Kidney (tissue), 13 donors: ENCODE measurements at regions not wholly inside any gene's neighbourhood (a gene's known extent, or its start where the extent isn't known, plus 50 kb on each side); places are given as distances from the start of the nearest gene placed in this dataset.
A peak's percentile ranks its signal among the peaks of the same experiment; 100 is the strongest.

Source experiments
- DNase-seq, 5 donors: peaks; one replicate each; pipeline ENCODE4 v3.0.0-alpha.2; 2013 to 2020
- FAIRE-seq: peaks from 2 replicates; lab custom pipeline; 2012; peaks lifted over from hg19 to GRCh38; lab: Jason Lieb, UNC
- H3K27ac ChIP-seq, 2 donors: one replicate each; pipeline ENCODE4 v1.7.0; 2013; ENCODE audit warnings: low read depth in 2 of 2, low read length in 2 of 2, inconsistent platforms in 1 of 2
- H3K27me3 ChIP-seq: one replicate; pipeline ENCODE4 v1.7.1; 2013; ENCODE audit warnings: low read length, inconsistent platforms; ENCODE audit not compliant: control insufficient read depth, insufficient read depth
- H3K36me3 ChIP-seq, 3 donors: one replicate each; pipeline versions ENCODE4 v1.7.0 to v1.7.1; 2013; ENCODE audit warnings: low read length in 3 of 3, control low read depth in 1 of 3, inconsistent platforms in 1 of 3; ENCODE audit not compliant: insufficient read depth in 3 of 3, control insufficient read depth in 2 of 3
- H3K4me1 ChIP-seq, 3 donors: one replicate each; pipeline versions ENCODE4 v1.7.0 to v1.7.1; 2013; ENCODE audit warnings: low read length in 3 of 3, inconsistent platforms in 1 of 3, low read depth in 1 of 3; ENCODE audit not compliant: control insufficient read depth in 2 of 3, insufficient read depth in 2 of 3
- H3K4me3 ChIP-seq, 3 donors: one replicate each; pipeline versions ENCODE4 v1.7.0 to v1.8.1; 2013; ENCODE audit warnings: low read length in 3 of 3, control low read depth in 1 of 3, inconsistent platforms in 1 of 3
- H3K9ac ChIP-seq, 3 donors: one replicate each; pipeline versions ENCODE4 v1.7.0 to v1.7.1; 2013; ENCODE audit warnings: low read length in 3 of 3, control low read depth in 1 of 3, inconsistent platforms in 1 of 3
- H3K9me3 ChIP-seq, 3 donors: one replicate each; pipeline versions ENCODE4 v1.7.0 to v1.7.1; 2013; ENCODE audit warnings: low read length in 3 of 3, control low read depth in 1 of 3, inconsistent platforms in 1 of 3; ENCODE audit not compliant: control insufficient read depth in 2 of 3, insufficient read depth in 1 of 3
- CTCF ChIP-seq: IDR thresholded peaks from 3 replicates; pipeline ENCODE4 v1.5.1; 2012; ENCODE audit warnings: mild to moderate bottlenecking, moderate library complexity, borderline replicate concordance; ENCODE audit not compliant: insufficient read depth; ENCODE audit errors: extremely low read depth
- intact Hi-C: fragments of 100-400 bp; cut with DNase I; formaldehyde crosslinking; loops from one replicate; pipeline ENCODE4 v1.11.1; 2022
- donor health status: control.
- donor health status: control.
- donor health status: control.
- donor health status: control.
- donor health status: control.
- donor health status: DM: yes; HTN: yes; CAD: no.
- donor health status: Normal renal cell carcinoma (clear cell type).

DNA sequence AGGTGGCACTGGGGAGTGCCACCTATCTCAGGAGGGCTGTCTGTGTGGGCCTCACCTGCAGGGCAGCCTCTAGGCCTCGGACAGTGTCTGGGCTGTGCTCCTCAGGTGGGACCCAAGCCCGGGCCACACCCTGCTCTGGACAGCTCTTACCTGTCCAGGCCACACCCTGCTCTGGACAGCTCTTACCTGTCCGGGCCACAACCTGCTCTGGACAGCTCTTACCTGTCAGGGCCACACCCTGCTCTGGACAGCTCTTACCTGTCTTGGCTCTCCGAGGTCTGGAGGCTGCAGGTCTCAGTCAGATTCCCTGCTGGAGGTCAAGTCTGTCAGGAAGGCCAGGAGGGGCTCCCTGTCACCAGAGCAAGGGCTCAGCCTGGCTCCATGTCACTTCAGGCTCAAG is 80.6 kb downstream of the LINGO1 start:
- no peak for FAIRE-seq
- H3K4me1 ChIP-seq = no peaks in the 10 kb centered on the region
- H3K27me3 ChIP-seq = no peaks in the 10 kb centered on the region
- H3K4me3 ChIP-seq = no peak overlapping the region
- H3K27ac ChIP-seq = no peak overlapping the region
- H3K9me3 ChIP-seq = no peaks in the 10 kb centered on the region
- no peak overlapping the region for H3K9ac ChIP-seq
- peak in 2 of 5 donors; percentile 28 to 43 for DNase-seq
- intact Hi-C loops = no loop called here
- no peak for TF ChIP-seq CTCF
- H3K36me3 ChIP-seq = no peaks in the 10 kb centered on the region

- no peaks in the 10 kb centered on the region for H3K27me3 ChIP-seq
- intact Hi-C loops = no loop called here
- no peak overlapping the region for H3K27ac ChIP-seq
- no peak for FAIRE-seq
- H3K4me1 ChIP-seq = no peaks in the 10 kb centered on the region
- no peak overlapping the region for H3K9ac ChIP-seq
- no peaks in the 10 kb centered on the region for H3K36me3 ChIP-seq
- no peak for TF ChIP-seq CTCF
- no peaks in the 10 kb centered on the region for H3K9me3 ChIP-seq
- no peak overlapping the region for H3K4me3 ChIP-seq
- peak; percentile 63 to 90 (median 88) for DNase-seq
These were observed 82.1 kb downstream of the LINGO1 start for GRCh38 chr15:77550301-77551251.

DNA sequence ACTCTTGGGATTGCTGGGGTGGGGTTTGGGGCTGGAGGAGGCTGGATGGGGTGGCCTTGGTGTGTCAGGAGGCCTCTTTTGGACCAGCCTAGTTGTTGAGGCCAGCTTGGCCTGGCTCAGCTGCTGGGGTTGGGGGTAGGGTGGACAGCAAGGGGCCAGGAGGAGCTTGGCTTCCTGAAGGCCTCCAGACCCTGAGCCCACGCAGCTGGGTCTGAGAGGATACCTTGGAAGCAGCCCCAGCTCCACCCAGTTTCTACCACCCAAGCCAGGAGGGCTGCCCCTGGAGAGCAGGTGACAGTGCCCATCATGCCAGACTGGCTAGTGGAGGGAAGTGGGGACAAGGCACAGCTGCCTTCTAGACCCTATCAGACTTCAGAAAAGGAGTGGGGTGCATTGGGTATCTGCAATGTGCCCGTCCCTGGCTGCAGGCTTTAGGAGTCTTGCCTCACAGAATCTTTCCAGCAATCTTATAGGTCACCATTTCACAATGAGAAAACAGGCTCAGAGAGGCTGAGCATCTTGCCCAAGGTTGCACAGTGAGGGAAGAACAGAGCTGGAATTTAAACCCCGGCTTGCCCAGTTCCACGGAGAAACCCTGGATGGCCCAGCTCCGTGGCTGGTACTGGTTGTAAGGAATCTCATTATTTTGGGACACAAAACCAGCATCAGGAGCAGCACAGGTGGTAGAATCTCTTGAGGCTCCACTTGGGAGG is 83.0 kb downstream of the LINGO1 start:
- intact Hi-C loops = loop anchor here (10.0 kb wide), 1 partner anchor 435 kb away; no protein-coding TSS in a partner anchor
- DNase-seq = peak in 1 of 5 donors; percentile 52
- Histone ChIP-seq H3K4me1 (no peaks in the 10 kb centered on the region), H3K4me3 (no peak overlapping the region), H3K9me3 (no peaks in the 10 kb centered on the region), H3K27me3 (no peaks in the 10 kb centered on the region), H3K36me3 (no peaks in the 10 kb centered on the region), H3K9ac (no peak overlapping the region), H3K27ac (no peak overlapping the region)
- no peak for FAIRE-seq
- TF ChIP-seq CTCF = no peak
